WTC11 (cell line): ENCODE measurements at regions not wholly inside any gene's neighbourhood (a gene's known extent, or its start where the extent isn't known, plus 50 kb on each side); places are given as distances from the start of the nearest gene placed in this dataset.

Experiments
- CREM ChIP-seq: sonication (generic); formaldehyde crosslinking; IDR thresholded peaks from 2 replicates; pipeline ENCODE4 v1.8.1; 2022; ENCODE audit warnings: mild to moderate bottlenecking, missing genetic modification reagents, moderate library complexity
- ETV6 ChIP-seq: sonication (generic); formaldehyde crosslinking; IDR thresholded peaks from 2 replicates; pipeline ENCODE4 v1.8.1; 2022; ENCODE audit warnings: mild to moderate bottlenecking, missing genetic modification reagents
- NFATC4 ChIP-seq: fragments of 250-450 bp; sonication (Bioruptor Pico); IDR thresholded peaks from 2 replicates; pipeline ENCODE4 v1.9.0; 2021; ENCODE audit warnings: mild to moderate bottlenecking
- NFE2L1 ChIP-seq: sonication (generic); formaldehyde crosslinking; IDR thresholded peaks from 2 replicates; pipeline ENCODE4 v1.8.1; 2023; ENCODE audit warnings: missing genetic modification reagents
- SMAD3 ChIP-seq: sonication (generic); formaldehyde crosslinking; IDR thresholded peaks from 2 replicates; pipeline ENCODE4 v1.8.0; 2022; ENCODE audit warnings: missing genetic modification reagents, mild to moderate bottlenecking, borderline replicate concordance
- SOX15 ChIP-seq: fragments of 250-450 bp; sonication (Bioruptor Pico); IDR thresholded peaks from 2 replicates; pipeline ENCODE4 v1.9.0; 2021; ENCODE audit warnings: mild to moderate bottlenecking
- ZBTB21 ChIP-seq: sonication (generic); formaldehyde crosslinking; IDR thresholded peaks from 2 replicates; pipeline ENCODE4 v1.8.1; 2023; ENCODE audit warnings: mild to moderate bottlenecking, missing genetic modification reagents, borderline replicate concordance
- ZNF232 ChIP-seq: sonication (generic); formaldehyde crosslinking; IDR thresholded peaks from 2 replicates; pipeline ENCODE4 v1.8.0; 2022; ENCODE audit warnings: mild to moderate bottlenecking, missing genetic modification reagents
- TF ChIP-seq, protein P1 (sequence below): fragments of 200-600 bp; IDR thresholded peaks from 2 replicates; pipeline ENCODE4 v1.8.0; 2022; ENCODE audit warnings: antibody characterized with exemption
- TF ChIP-seq, protein P2 (sequence below): fragments of 250-450 bp; sonication (Bioruptor Pico); IDR thresholded peaks from 2 replicates; pipeline ENCODE4 v2.1.2; 2022; ENCODE audit warnings: mild to moderate bottlenecking, moderate library complexity
- TF ChIP-seq, protein P3 (sequence below): fragments of 250-450 bp; sonication (Bioruptor Pico); IDR thresholded peaks from 2 replicates; pipeline ENCODE4 v1.9.0; 2021; ENCODE audit warnings: mild to moderate bottlenecking

DNA sequence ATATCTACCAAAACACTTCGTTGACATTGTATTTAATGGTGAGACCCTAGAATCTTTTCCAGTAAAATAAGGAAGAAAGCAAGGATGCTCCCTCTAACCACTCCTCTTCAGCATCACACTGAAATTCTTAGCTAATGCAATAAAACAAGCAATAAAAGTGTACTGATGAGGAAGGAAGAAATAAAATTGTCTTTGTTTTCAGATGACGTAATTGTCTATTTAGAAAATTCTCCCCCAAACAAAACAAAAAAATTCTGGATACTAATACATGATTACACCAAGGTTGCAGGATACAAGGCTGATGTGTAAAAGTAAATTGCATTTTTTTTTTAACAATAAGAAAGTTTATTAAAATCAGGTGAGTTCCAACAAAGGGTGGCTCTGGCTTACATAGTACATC, 205.0 kb upstream of the SSTR4 start:
- TF ChIP-seq, protein P1, sequence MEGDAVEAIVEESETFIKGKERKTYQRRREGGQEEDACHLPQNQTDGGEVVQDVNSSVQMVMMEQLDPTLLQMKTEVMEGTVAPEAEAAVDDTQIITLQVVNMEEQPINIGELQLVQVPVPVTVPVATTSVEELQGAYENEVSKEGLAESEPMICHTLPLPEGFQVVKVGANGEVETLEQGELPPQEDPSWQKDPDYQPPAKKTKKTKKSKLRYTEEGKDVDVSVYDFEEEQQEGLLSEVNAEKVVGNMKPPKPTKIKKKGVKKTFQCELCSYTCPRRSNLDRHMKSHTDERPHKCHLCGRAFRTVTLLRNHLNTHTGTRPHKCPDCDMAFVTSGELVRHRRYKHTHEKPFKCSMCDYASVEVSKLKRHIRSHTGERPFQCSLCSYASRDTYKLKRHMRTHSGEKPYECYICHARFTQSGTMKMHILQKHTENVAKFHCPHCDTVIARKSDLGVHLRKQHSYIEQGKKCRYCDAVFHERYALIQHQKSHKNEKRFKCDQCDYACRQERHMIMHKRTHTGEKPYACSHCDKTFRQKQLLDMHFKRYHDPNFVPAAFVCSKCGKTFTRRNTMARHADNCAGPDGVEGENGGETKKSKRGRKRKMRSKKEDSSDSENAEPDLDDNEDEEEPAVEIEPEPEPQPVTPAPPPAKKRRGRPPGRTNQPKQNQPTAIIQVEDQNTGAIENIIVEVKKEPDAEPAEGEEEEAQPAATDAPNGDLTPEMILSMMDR = no peak
- TF ChIP-seq ZNF232 (CRISPR knock-in tag) (no peak), ETV6 (CRISPR knock-in tag) (no peak), ZBTB21 (CRISPR knock-in tag) (no peak), NFE2L1 (CRISPR knock-in tag) (no peak), SMAD3 (CRISPR knock-in tag) (no peak), SOX15 (no peak), CREM (CRISPR knock-in tag) (no peak), NFATC4 (CRISPR knock-in tag) (no peak)
- TF ChIP-seq, protein P2, sequence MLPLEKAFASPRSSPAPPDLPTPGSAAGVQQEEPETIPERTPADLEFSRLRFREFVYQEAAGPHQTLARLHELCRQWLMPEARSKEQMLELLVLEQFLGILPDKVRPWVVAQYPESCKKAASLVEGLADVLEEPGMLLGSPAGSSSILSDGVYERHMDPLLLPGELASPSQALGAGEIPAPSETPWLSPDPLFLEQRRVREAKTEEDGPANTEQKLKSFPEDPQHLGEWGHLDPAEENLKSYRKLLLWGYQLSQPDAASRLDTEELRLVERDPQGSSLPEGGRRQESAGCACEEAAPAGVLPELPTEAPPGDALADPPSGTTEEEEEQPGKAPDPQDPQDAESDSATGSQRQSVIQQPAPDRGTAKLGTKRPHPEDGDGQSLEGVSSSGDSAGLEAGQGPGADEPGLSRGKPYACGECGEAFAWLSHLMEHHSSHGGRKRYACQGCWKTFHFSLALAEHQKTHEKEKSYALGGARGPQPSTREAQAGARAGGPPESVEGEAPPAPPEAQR (CRISPR knock-in tag) = no peak
- TF ChIP-seq, protein P3, sequence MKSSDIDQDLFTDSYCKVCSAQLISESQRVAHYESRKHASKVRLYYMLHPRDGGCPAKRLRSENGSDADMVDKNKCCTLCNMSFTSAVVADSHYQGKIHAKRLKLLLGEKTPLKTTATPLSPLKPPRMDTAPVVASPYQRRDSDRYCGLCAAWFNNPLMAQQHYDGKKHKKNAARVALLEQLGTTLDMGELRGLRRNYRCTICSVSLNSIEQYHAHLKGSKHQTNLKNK (CRISPR knock-in tag) = no peak
